LNCAP (cell line): ENCODE measurements at regions not wholly inside any gene's neighbourhood (a gene's known extent, or its start where the extent isn't known, plus 50 kb on each side); places are given as distances from the start of the nearest gene placed in this dataset.

Experiments
- TF ChIP-seq, protein P1 (sequence below): fragments of 450-650 bp; IDR thresholded peaks from 2 replicates; pipeline ENCODE4 v1.5.1; 2017; ENCODE audit warnings: mild to moderate bottlenecking

DNA sequence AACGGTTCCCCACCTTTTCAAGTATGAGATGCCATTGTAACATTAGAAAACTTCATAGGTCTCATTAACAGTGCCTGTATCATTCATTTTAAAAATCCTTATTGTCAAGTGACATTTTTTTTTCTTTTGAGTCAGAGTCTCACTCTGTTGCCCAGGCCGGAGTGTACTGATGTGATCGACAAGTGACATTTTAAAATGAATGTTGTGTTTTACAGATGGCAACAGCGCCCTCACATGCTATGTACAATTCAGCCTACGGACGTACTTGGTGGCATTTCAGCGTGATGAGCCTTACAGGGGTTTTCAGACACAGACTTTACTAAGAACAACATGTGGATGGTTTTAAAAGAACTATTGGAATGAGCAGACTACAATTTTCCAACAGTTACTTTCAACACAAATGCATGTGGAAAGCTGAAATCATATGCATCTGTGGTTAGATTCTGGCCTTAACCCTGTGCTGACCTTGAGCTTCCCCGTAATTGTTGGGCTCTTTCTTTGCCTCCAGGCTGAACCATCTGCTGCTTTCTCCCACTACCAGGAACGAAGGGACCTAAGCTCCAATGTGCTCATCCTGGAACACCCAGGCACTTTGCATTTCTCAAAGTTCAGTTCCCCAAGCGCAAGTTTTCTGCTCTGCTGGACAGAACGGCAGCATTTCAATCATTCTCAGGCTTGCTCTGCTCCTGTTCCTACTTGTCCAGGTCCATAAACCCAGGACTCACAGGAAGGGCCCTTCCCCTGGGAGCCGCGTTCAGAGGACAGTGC, 119.9 kb upstream of the NDUFV2 start:
- TF ChIP-seq, protein P1, sequence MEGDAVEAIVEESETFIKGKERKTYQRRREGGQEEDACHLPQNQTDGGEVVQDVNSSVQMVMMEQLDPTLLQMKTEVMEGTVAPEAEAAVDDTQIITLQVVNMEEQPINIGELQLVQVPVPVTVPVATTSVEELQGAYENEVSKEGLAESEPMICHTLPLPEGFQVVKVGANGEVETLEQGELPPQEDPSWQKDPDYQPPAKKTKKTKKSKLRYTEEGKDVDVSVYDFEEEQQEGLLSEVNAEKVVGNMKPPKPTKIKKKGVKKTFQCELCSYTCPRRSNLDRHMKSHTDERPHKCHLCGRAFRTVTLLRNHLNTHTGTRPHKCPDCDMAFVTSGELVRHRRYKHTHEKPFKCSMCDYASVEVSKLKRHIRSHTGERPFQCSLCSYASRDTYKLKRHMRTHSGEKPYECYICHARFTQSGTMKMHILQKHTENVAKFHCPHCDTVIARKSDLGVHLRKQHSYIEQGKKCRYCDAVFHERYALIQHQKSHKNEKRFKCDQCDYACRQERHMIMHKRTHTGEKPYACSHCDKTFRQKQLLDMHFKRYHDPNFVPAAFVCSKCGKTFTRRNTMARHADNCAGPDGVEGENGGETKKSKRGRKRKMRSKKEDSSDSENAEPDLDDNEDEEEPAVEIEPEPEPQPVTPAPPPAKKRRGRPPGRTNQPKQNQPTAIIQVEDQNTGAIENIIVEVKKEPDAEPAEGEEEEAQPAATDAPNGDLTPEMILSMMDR = peak; percentile 61

DNA sequence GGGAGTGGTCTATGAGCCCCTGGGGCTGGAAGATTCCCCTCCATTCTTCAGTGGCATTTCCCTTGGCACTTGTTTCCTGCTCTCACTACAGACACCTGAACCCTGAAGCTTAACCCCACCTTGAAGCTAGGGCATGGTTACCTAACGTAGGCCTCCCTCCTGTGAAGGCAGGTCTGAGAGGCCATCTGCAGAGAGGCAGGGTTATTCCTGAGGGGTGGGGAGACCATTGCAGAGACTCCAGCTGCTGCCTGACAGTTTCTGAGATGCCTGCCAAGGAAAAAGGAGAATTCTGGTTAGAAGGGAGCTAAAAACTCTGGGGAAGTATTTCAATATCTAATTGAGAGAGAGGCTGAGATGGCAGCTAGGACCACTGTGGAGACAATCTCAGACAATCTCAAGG, 119.3 kb upstream of the NDUFV2 start:
- TF ChIP-seq, protein P1 = no peak

DNA sequence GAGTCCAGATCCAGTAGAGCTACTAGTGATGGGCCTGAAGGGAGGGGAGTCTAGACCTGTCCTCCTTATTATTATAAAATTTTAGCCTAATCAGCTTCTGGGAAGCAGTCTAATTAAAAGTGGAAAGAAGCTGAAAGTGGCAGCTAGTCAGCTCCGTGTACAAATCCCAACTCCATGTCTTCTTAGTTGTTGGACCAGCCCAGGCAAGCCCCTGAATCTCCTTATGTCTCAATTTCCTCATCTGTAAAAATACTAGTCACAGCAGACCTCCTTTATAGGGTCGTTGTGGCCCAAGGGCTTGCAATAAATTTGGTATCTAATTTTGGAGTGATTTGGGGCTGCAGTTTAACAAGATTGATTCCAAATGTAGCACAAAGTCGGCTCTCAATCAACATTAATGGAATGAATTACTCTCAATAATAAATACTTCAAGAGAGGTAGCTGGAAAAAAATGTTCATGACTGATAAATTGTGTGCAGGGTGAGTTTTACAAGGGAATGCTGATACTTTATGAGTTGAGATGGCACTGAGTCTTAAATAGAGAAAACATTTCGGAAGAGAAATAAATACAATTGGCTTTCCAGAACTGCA, 118.3 kb upstream of the NDUFV2 start:
- TF ChIP-seq, protein P1 = no peak

DNA sequence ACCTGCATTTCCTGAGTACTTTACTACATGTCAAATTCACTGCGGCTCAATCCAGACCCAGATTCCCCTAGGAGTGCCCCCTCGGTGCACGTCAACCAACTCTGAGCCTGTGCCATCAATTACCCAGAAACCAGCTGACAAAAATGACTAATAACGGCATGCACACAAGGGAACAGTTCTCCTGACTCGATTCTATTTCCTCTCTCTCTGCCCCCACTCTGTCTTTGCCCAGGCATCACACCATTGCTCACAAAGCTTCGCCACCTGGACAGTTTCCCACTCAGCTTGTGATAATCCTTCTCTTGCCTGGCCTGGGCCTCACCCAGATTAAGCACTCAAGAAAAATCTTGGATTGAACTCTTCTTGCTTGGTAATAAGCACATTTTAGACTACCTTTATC, 115.3 kb upstream of the NDUFV2 start:
- TF ChIP-seq, protein P1 = no peak

DNA sequence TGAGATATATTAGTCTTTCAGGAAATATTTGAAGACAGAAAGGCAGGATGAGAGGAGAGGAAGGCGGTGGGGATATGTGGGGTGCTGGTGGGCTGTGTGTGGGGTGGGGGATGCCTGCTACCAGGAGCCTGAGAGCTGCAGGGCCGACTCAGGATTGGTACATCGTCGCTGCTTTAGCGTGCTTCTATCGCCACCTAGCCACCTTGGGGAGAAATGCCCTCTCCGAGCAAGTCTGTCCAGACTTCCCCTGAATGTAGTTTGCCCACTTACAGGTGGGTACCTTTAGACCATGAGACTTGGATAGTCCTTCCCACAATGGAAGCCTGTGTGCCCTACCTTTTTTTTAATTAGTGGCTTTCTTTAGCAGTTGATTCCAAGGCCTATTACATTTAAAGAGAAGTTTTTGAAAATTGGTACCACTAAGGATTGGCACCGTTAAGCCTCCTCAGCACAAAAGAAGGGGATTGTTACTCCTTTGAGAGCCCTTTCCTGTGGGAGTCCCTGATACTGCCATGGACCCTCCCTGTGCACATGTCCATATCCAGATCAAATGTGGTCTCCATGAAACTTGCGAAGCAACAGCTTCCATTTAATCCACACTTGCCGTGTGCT, 114.1 kb upstream of the NDUFV2 start:
- TF ChIP-seq, protein P1 = peak; percentile 81

DNA sequence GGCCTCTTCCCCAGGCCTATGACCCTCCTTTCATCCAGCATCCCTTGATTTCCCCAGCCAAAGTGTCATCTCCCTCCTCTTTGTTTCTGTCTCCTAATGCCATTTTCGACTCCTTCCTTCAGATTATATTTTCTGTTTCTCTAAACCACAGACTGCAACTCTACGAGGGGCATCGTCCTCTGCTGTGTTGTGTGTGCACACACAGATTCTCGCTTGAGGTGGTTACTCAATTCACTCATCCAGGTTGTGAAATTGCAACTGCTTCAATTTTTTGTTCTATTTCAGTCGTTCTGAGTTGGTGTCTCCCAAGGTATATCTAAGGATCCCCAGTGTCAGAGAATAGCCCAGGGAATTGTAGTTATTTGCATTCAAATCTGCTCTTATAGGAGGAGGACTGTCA, 113.5 kb upstream of the NDUFV2 start:
- TF ChIP-seq, protein P1 = no peak

DNA sequence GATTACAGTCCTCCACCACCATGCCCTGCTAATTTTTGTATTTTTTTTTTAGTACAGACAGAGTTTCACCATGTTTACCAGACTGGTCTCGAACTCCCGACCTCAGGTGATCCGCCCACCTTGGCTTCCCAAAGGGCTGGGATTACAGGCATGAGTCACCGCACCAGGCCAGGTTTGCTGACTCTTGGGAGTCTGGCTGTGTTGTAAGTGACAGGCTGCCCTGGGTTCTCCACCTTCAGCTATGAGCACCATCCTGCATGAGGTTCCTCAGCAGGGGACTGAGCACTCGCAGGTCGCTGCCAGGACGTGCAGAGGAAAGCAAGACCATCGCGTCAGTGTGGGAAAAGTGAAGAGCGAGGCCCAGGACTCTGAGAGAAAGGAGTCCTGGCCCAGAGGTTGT, 112.6 kb upstream of the NDUFV2 start:
- TF ChIP-seq, protein P1 = no peak
